Thyroid gland (tissue), 4 donors: ENCODE measurements at regions not wholly inside any gene's neighbourhood (a gene's known extent, or its start where the extent isn't known, plus 50 kb on each side); places are given as distances from the start of the nearest gene placed in this dataset.

ENCODE experiments used
- DNase-seq, 2 donors: peaks; one replicate each; pipeline ENCODE4 v3.0.0-alpha.2; 2019
- H3K27ac ChIP-seq, 3 donors: fragments of 200-600 bp; sonication (generic); 1 replicate in 2 of 3; 2 replicates in 1 of 3; pipeline ENCODE4 v1.5.1; 2016 to 2019; ENCODE audit warnings: mild to moderate bottlenecking in 1 of 3, moderate library complexity in 1 of 3
- H3K27me3 ChIP-seq: fragments of 200-600 bp; sonication (generic); one replicate; pipeline ENCODE4 v1.5.1; 2019
- H3K36me3 ChIP-seq, 2 donors: fragments of 200-600 bp; sonication (generic); one replicate each; pipeline ENCODE4 v1.5.1; 2016 to 2019
- H3K4me1 ChIP-seq, 2 donors: fragments of 200-600 bp; sonication (generic); one replicate each; pipeline ENCODE4 v1.5.1; 2017 to 2019
- H3K4me3 ChIP-seq, 3 donors: fragments of 200-600 bp; sonication (generic); replicated peaks in 1 of 3; 1 replicate in 2 of 3; 2 replicates in 1 of 3; pipeline ENCODE4 v1.5.1; 2016; ENCODE audit warnings: mild to moderate bottlenecking in 1 of 3
- H3K9me3 ChIP-seq: fragments of 200-600 bp; sonication (generic); one replicate; pipeline ENCODE4 v1.5.1; 2017
- CTCF ChIP-seq, 6 experiments: fragments of 200-600 bp in 3 of 6; fragments of 450-650 bp in 3 of 6; sonication (generic) in 3 of 6; IDR thresholded peaks; one replicate each; pipeline ENCODE4 v1.5.1; 2016 to 2019; ENCODE audit warnings: antibody characterized with exemption in 6 of 6, mild to moderate bottlenecking in 2 of 6, inconsistent platforms in 1 of 6, moderate library complexity in 1 of 6
- POLR2A ChIP-seq, 2 donors: fragments of 450-650 bp; IDR thresholded peaks; one replicate each; pipeline ENCODE4 v1.6.1; 2017; ENCODE audit warnings: antibody characterized with exemption in 2 of 2, mild to moderate bottlenecking in 2 of 2, moderate library complexity in 1 of 2
- WGBS, 2 donors: methylation state at CpG; one replicate each; pipeline ENCODE4 v1.1.5; 2017; 5-methylcytosine and 5-hydroxymethylcytosine counted together
- intact Hi-C: fragments of 100-400 bp; cut with DNase I; formaldehyde crosslinking; loops from one replicate; pipeline ENCODE4 v1.15.1; 2023

GRCh38 chr10:61164458-61165160 lies 220.6 kb upstream of the RHOBTB1 start:
- H3K27me3 ChIP-seq = no peaks in the 10 kb centered on the region
- no peak overlapping the region for H3K27ac ChIP-seq
- H3K4me3 ChIP-seq = no peak overlapping the region
- no peak for TF ChIP-seq POLR2A (IDR thresholded peaks at IDR 0.05)
- TF ChIP-seq CTCF (IDR thresholded peaks at IDR 0.05) = no peak
- H3K9me3 ChIP-seq = no peaks in the 10 kb centered on the region
- DNase-seq = no peak
- intact Hi-C loops = no loop called here
- H3K36me3 ChIP-seq = no peaks in the 10 kb centered on the region
- 58 to 59% methylated on average over 6 of the region's 6 CpGs for WGBS, 2 donors
- H3K4me1 ChIP-seq = no peaks in the 10 kb centered on the region

- H3K4me1 ChIP-seq = peaks cover 0 to 5% of the 10 kb centered on the region in 2 donors
- no peaks in the 10 kb centered on the region for H3K9me3 ChIP-seq
- H3K27ac ChIP-seq = no peak overlapping the region
- no peaks in the 10 kb centered on the region for H3K36me3 ChIP-seq
- intact Hi-C loops = no loop called here
- H3K4me3 ChIP-seq = no peak overlapping the region
- WGBS, 2 donors = 94 to 96% methylated on average over 7 of the region's 7 CpGs
- DNase-seq = no peak
- TF ChIP-seq POLR2A (IDR thresholded peaks at IDR 0.05) = no peak
- TF ChIP-seq CTCF (IDR thresholded peaks at IDR 0.05) = no peak
- no peaks in the 10 kb centered on the region for H3K27me3 ChIP-seq
These were observed 219.4 kb upstream of the RHOBTB1 start for GRCh38 chr10:61163403-61163802.

- Histone ChIP-seq H3K9me3 (no peaks in the 10 kb centered on the region), H3K27me3 (no peaks in the 10 kb centered on the region), H3K36me3 (no peaks in the 10 kb centered on the region), H3K4me3 (no peak overlapping the region), H3K4me1 (peaks cover 0 to 5% of the 10 kb centered on the region in 2 donors), H3K27ac (no peak overlapping the region)
- DNase-seq = no peak
- intact Hi-C loops = no loop called here
- TF ChIP-seq POLR2A (IDR thresholded peaks at IDR 0.05) (no peak), CTCF (IDR thresholded peaks at IDR 0.05) (no peak)
- 95 to 97% methylated on average over 4 of the region's 4 CpGs for WGBS, 2 donors
These were observed 216.3 kb upstream of the RHOBTB1 start for GRCh38 chr10:61160253-61160652.

GRCh38 chr10:61159253-61159652 lies 215.3 kb upstream of the RHOBTB1 start:
- TF ChIP-seq POLR2A (IDR thresholded peaks at IDR 0.05) = no peak
- Histone ChIP-seq H3K4me1 (peaks cover 0 to 5% of the 10 kb centered on the region in 2 donors), H3K9me3 (no peaks in the 10 kb centered on the region), H3K27me3 (no peaks in the 10 kb centered on the region), H3K36me3 (no peaks in the 10 kb centered on the region), H3K27ac (no peak overlapping the region), H3K4me3 (no peak overlapping the region)
- DNase-seq = no peak
- 77 to 82% methylated on average over 2 of the region's 2 CpGs for WGBS, 2 donors
- intact Hi-C loops = no loop called here

GRCh38 chr10:61157182-61157581 lies 213.2 kb upstream of the RHOBTB1 start:
- TF ChIP-seq CTCF (IDR thresholded peaks at IDR 0.05) (no peak), POLR2A (IDR thresholded peaks at IDR 0.05) (no peak)
- peaks cover 0 to 5% of the 10 kb centered on the region in 2 donors for H3K4me1 ChIP-seq
- 74 to 78% methylated on average over 8 of the region's 8 CpGs for WGBS, 2 donors
- no peak for DNase-seq
- H3K27me3 ChIP-seq = no peaks in the 10 kb centered on the region
- no peak overlapping the region for H3K4me3 ChIP-seq
- intact Hi-C loops = no loop called here
- H3K36me3 ChIP-seq = no peaks in the 10 kb centered on the region
- no peak overlapping the region for H3K27ac ChIP-seq
- H3K9me3 ChIP-seq = no peaks in the 10 kb centered on the region
